ENCODE measurements at regions not wholly inside any gene's neighbourhood (a gene's known extent, or its start where the extent isn't known, plus 50 kb on each side); places are given as distances from the start of the nearest gene placed in this dataset.
"Not testable (repeated sequence)": the region's sequence is repeated elsewhere in the genome, so short reads cannot be mapped to it uniquely, and the experiment has no call there.

DNA sequence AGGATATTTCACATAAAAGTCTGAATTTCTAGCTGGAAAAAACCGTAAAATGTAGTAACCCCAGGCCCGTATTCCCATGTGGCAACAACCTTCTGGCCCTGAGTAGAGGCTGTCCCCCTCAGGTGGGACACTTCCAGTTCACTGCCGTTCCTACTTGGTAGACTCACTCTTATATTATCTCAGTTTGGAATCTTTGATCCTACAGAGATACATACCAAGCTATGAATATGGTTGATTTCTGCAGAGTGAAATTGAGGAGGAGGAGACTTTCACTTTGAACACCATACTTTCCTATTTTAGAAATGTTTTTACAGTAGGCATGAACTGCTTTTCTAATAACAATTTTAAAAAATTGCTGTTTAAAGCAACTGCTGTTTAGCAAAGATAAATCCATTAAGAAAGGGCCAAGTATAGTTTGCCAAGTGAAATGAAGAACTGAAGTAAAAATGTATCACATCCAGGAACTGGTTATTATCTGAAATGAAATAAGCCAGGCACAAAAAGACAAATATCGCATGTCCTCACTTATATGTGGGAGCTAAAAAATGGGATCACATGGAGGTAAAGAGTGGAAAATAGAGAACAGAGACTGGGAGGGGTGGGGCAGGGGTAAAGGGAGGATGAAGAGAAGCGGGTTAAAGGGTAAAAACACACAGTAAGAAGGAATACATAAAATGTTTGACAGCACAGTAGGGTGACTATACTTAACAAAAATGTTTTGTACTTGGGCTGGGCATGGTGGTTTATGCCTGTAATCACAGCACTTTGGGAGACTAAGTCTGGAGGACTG is 92.8 kb upstream of the METAP2 start:
- no peaks in the 10 kb centered on the region for H3K27me3 Mint-ChIP-seq
- no peaks in the 10 kb centered on the region for H3K36me3 Mint-ChIP-seq (ENCODE audit: insufficient read depth)
- H3K4me3 Mint-ChIP-seq (ENCODE audit: low read depth) = no peak overlapping the region
- H3K4me1 Mint-ChIP-seq (ENCODE audit: low read depth) = no peaks in the 10 kb centered on the region
- DNase-seq (ENCODE audit: low spot score, unreplicated experiment) = no peak
- H3K27ac Mint-ChIP-seq = no peak overlapping the region
- H3K9me3 Mint-ChIP-seq (ENCODE audit: low read depth) = no peaks in the 10 kb centered on the region
- TF ChIP-seq CTCF (IDR thresholded peaks at IDR 0.05; ENCODE audit: unreplicated experiment) = no peak

DNA sequence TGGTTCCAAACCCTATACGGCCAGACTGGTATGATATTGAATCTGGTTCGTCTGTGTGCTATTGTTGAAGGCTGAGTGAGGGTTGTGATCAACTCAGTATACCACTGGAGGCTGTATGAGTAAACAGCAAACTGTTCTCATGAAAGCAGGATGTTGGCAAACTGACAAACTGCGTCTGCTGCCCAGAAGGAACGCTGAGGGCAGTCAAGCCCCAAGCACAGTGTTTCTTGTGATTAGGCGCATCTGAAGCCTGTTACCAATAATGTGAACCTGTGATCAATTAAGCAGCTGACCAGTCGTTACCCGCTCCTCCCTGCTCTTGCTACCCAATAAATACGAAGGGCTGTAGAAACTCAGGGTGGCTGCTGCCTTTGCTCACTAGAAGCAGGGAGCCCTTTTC is 90.0 kb upstream of the METAP2 start:
- H3K9me3 Mint-ChIP-seq (ENCODE audit: low read depth); H3K4me1 Mint-ChIP-seq (ENCODE audit: low read depth); H3K27ac Mint-ChIP-seq; H3K36me3 Mint-ChIP-seq (ENCODE audit: insufficient read depth); DNase-seq (ENCODE audit: low spot score, unreplicated experiment); H3K27me3 Mint-ChIP-seq; H3K4me3 Mint-ChIP-seq (ENCODE audit: low read depth): not testable (repeated sequence)

GRCh38 chr12:95384785-95385184 is 89.2 kb upstream of the METAP2 start:
- H3K27me3 Mint-ChIP-seq = no peaks in the 10 kb centered on the region
- no peak for TF ChIP-seq CTCF (IDR thresholded peaks at IDR 0.05; ENCODE audit: unreplicated experiment)
- H3K27ac Mint-ChIP-seq = no peak overlapping the region
- no peak for DNase-seq (ENCODE audit: low spot score, unreplicated experiment)
- no peaks in the 10 kb centered on the region for H3K4me1 Mint-ChIP-seq (ENCODE audit: low read depth)
- H3K4me3 Mint-ChIP-seq (ENCODE audit: low read depth) = no peak overlapping the region
- no peaks in the 10 kb centered on the region for H3K36me3 Mint-ChIP-seq (ENCODE audit: insufficient read depth)
- no peaks in the 10 kb centered on the region for H3K9me3 Mint-ChIP-seq (ENCODE audit: low read depth)

DNA sequence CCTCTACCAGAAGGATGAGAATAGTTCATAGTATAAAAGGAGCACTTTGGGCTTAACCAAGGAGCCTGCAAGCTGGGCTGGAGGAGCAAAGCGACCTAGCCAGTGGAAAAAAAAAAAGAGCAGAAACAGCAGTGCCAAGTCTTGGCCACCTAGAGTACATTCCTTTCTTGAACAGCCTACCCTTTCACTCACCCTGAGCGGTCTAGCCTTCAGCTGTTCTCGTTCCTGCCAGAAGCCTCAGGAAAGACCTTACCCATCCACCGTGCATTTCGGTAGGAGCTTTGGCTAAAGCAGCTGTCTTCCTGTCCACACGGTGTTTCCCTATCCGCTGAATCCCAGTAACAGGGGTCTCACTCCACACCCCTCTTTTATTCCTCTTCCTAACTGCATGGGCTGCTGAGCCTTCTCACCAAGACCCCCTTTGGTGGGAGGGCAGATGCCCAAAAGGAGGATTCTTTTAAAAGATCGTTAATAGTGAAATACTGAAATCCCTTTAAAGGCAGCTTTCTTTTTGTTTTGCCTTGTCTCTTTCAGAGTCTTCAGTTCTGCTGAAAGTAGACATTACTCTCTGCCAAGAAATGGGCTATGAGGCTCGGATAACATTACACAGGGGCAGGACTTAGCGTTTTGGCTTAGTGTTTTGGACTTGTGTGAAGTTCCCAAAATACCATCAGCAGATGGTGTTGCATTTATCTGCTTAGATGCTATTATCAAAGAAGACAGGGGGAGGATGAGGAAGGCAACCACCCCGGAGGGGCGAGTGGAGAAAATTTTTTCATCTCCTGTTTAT is 88.5 kb upstream of the METAP2 start:
- no peaks in the 10 kb centered on the region for H3K4me1 Mint-ChIP-seq (ENCODE audit: low read depth)
- no peak for DNase-seq (ENCODE audit: low spot score, unreplicated experiment)
- H3K9me3 Mint-ChIP-seq (ENCODE audit: low read depth) = no peaks in the 10 kb centered on the region
- H3K27ac Mint-ChIP-seq = no peak overlapping the region
- H3K27me3 Mint-ChIP-seq = no peaks in the 10 kb centered on the region
- H3K36me3 Mint-ChIP-seq (ENCODE audit: insufficient read depth) = no peaks in the 10 kb centered on the region
- no peak overlapping the region for H3K4me3 Mint-ChIP-seq (ENCODE audit: low read depth)
- no peak for TF ChIP-seq CTCF (IDR thresholded peaks at IDR 0.05; ENCODE audit: unreplicated experiment)

- H3K4me3 Mint-ChIP-seq (ENCODE audit: low read depth) = no peak overlapping the region
- no peak for TF ChIP-seq CTCF (IDR thresholded peaks at IDR 0.05; ENCODE audit: unreplicated experiment)
- no peaks in the 10 kb centered on the region for H3K4me1 Mint-ChIP-seq (ENCODE audit: low read depth)
- H3K36me3 Mint-ChIP-seq (ENCODE audit: insufficient read depth) = no peaks in the 10 kb centered on the region
- DNase-seq (ENCODE audit: low spot score, unreplicated experiment) = no peak
- H3K9me3 Mint-ChIP-seq (ENCODE audit: low read depth) = no peaks in the 10 kb centered on the region
- no peaks in the 10 kb centered on the region for H3K27me3 Mint-ChIP-seq
- no peak overlapping the region for H3K27ac Mint-ChIP-seq
Measured at GRCh38 chr12:95386051-95386450, 87.9 kb upstream of the METAP2 start.

DNA sequence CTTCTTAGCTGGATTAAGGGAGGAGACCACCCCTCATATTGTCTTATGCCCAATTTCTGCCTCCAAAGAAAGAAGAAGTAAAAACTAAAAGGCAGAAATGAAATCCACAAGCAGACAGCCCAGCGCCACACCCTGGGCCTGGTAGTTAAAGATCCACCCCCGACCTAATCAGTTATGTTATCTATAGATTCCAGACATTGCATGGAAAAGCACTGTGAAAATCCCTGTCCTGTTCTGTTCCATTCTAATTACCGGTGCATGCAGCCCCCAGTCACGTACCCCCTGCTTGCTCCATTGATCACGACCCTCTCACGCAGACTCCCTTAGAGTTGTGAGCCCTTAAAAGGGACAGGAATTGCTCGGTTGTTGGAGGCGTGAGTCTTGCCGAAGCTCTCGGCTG is 85.7 kb upstream of the METAP2 start:
- H3K4me3 Mint-ChIP-seq (ENCODE audit: low read depth); DNase-seq (ENCODE audit: low spot score, unreplicated experiment); H3K27ac Mint-ChIP-seq; H3K9me3 Mint-ChIP-seq (ENCODE audit: low read depth); H3K4me1 Mint-ChIP-seq (ENCODE audit: low read depth); H3K27me3 Mint-ChIP-seq; H3K36me3 Mint-ChIP-seq (ENCODE audit: insufficient read depth): not testable (repeated sequence)
